GM18907 (cell line): ENCODE measurements at regions not wholly inside any gene's neighbourhood (a gene's known extent, or its start where the extent isn't known, plus 50 kb on each side); places are given as distances from the start of the nearest gene placed in this dataset.
"Not testable (repeated sequence)": the region's sequence is repeated elsewhere in the genome, so short reads cannot be mapped to it uniquely, and the experiment has no call there.

ENCODE experiments used
- ATAC-seq: cut with Tn5 transposase; IDR thresholded peaks from one replicate; pipeline ENCODE4 v1.9.1; 2021; ENCODE audit warnings: mild to moderate bottlenecking, moderate library complexity; ENCODE audit not compliant: unreplicated experiment

DNA sequence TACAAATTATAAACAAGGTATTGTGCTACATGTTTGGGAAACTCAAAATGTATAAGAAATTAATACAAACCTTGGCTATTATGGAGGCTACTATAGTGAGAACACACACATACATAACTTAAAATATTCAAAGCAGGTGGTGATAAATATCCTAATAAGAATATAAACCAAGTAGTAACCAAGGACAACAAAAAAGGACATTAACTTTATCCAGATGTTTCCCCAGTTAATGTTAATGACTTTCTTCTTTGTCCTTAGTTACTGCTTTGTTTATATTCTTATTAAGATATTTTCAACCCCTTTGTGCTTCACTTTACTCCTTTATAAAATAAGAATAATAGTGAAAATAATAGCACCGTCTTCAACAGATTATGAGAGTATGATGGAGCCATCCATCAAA is 241.6 kb downstream of the CALCRL start:
- ATAC-seq: no peak

DNA sequence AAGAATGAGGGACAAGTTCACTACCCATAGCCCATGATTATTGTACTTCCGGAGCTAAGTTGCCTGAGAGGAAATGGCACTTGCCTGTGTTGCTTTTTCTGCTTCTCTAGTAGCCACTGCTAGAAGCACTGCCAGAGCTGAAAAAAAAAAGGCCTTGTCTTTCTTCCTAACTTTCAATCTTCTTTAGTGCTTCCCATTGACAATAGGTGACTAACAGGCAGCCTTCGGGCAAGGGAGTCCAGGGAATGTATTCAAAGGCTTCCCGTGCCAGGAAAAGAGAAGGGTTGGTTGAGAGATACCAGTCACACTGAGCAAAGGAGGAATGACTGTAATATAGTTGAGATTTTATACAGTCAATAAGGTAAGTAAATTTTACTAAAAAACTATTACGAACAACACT is 242.0 kb downstream of the CALCRL start:
- ATAC-seq: no peak

DNA sequence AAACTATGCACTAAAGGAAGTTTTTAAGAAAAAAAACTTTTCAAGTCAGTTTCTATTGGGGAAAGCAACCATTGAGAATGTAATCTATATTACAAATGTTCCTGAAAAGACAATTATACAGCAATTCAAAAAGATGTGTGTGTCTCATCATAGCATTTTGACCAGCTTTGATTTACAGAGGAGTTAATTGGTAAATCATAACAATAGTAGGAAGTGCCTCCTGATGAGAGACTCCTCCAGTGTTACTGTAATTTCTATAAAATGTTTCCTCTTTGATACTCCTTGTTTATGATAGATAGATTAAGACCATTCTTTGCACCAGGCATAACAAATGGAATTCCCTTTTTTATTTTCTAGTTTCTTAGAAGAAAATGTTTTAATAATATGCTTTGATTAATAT is 249.9 kb downstream of the CALCRL start:
- no peak for ATAC-seq

DNA sequence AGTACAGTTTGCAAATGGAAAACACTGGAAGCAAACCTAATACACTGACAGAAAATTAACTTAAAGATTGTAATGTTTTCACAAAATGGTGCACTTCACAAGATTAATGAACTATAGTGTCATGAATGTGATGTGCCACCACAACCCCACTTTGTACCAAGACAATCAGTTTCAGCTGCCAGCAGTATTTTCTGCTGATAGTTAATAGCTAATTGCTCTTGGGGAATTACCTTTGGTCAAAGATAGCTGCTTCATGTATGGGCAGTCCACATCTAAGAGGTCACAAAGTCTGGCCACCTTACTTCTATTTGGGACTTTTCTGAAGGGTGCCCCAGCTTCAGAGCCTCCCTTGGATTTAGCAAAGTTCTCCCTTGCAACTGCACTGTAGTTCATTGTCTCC is 254.0 kb downstream of the CALCRL start:
- ATAC-seq: peak; percentile 96

DNA sequence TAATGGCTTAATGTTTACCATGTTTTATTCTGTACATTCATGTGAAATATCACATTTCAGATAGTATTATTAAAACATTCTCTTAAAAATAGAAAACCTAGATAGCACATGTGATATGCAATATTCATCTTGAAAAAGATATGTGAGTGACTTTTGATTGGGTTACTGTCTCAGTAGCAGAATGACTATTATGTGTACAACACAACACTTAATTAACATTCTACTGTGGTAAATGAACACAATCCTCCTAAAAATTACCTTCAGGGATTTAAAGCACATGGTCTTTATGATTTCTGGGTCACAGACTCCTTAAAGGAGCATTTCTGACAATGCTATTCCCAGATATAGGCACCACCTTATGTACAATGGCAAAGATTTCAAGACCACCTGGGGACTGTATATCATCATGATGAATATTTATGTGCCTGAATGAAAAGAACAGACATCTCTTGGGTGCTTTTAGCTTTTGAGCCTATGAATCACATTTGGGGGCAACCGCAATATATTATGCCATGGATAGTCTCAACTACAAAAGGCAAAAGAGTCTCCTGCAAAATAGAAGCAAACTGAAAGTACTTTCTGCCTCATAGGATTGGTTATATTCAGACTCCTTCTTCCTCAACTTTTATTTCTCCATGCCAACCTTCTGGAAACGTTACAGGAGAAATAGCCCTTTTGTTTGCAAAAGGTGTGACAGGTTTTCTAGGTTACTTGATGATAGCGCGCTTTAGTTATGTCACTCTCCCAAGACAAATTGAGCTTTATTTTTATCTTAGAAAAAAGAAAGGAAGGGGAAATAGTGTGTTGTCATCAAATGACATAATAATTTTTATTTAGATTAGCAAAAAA is 259.0 kb downstream of the CALCRL start:
- ATAC-seq: no peak

DNA sequence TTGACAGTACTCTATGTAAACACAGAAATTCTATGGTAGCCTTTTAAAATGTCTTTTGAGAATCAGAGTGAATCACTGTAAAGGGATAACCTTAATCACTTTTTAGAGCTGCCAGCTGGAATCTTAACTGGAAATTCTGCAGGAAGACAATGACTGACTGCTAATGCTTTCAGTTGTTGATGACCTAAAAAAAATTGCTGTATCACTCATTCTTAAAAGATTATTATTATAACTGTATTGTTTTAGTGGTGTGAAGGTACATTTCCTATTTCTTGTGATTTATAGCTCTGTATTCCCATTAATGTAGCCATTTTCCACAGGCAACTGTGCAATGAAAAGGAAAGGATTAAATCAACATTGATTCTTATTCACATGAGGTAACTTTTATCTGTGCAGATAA is 260.5 kb downstream of the CALCRL start:
- ATAC-seq: no peak

DNA sequence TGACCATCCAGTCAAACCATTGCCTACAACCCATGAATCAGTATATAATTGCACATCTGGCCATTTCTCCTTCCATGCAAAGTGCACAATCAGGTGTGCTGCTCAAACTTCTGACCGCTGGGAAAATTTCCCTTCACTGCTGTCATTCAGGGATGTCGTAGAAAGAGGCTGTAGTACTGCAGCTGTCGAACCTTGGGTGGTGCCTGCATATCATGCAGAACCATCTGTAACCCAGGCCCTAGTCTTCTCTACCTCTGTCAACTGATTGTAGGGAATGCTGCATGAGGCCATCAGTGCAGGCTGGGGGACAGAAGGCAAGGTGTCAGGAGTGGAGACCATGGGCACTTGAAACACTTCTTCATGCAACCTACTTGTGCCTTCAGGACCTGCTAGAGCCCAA is 267.5 kb downstream of the CALCRL start:
- no peak for ATAC-seq

DNA sequence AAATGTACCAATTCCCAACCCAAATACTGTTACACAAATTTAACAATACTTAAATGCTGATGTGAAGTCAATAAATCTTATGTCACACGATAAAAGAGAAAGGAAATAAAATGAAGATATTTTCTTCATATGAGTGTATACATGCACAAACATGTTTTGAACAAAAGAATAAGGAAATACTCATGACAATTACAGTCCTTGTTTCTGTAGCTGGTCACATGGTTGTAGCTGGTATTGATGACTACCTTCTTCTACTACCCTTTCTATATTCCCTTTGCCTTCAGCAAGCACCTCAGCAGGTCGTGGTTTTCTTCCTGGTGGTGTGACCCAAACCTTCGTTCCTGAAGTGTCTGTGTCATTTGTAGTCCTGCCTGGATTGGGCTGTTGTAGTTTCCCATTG is 269.2 kb downstream of the CALCRL start:
- ATAC-seq: not testable (repeated sequence)

DNA sequence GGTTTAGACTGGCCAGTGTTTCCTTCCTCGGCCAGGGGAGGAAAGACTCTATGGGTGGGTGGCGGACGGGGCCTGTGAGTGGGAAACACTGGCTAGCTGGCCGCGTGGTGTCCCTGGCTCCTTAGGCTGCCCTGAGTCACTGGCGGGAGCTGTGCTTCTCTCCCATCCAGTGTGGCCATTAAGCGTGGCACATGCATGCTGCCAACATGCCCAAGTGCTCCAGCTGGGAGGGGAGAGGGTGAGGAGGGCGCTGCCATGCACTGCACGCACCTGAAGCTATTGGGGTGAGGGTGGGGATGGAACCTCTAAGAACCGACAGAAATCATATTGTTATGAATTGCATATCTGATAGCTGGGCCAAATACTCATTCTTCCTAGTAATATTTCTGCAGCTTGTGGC is 270.8 kb downstream of the CALCRL start:
- ATAC-seq: no peak

DNA sequence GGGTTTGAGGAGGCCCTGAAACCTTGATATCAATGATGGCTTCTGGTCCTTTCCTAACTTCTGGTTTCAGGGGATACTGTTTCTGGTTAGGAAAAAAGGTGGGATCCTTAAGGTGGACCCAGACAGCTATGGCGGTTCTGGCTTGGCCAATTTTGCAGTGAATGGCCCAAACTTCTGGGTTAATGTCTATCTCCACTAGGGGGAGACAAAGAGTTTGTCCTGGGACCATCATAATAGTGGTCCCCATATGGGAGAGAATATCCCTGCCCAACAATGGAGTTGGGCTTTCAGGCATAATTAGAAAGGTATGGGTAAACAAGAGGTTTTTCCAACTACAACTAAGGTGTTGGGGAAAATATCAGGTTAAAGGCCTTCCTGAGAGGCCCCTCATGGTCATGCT is 273.5 kb downstream of the CALCRL start:
- ATAC-seq: no peak

DNA sequence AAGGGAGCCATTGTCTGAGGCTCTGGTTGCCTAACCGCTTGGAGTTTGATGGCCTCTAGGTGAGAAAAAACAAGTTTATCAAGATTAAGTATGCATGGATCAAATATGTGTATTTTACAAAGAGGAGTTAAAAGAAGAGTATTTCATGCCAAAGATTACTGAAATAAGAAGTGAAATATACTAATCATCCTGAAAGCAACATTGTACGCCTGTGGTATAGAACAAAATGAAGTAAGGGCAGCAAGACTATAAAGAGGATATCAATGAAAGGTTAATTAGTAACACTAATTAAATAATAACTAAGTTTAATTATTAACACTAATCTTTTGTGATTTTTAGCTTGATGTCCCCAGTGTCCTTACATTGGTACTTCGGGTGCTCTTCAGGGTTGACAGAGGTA is 276.7 kb downstream of the CALCRL start:
- ATAC-seq: peak; percentile 58

DNA sequence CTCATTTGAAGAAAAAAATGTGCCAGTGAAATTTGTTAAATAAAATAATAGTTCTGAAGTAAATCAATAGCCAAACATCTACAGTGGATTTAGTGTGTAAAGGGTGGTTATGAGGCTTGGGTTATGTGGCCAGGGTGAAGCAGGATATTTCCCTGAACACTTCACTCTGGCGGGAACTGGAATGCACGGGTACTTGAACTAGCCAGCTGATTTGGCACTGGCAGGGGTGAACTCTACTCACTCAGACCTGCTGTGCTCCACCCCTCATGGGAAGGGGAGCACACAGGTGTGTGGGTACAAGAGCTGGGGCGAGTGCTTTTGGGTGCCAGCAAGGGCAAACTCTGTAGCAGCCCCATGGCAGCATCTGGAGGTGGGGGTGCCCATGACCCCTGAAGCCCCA is 278.2 kb downstream of the CALCRL start:
- ATAC-seq: no peak

DNA sequence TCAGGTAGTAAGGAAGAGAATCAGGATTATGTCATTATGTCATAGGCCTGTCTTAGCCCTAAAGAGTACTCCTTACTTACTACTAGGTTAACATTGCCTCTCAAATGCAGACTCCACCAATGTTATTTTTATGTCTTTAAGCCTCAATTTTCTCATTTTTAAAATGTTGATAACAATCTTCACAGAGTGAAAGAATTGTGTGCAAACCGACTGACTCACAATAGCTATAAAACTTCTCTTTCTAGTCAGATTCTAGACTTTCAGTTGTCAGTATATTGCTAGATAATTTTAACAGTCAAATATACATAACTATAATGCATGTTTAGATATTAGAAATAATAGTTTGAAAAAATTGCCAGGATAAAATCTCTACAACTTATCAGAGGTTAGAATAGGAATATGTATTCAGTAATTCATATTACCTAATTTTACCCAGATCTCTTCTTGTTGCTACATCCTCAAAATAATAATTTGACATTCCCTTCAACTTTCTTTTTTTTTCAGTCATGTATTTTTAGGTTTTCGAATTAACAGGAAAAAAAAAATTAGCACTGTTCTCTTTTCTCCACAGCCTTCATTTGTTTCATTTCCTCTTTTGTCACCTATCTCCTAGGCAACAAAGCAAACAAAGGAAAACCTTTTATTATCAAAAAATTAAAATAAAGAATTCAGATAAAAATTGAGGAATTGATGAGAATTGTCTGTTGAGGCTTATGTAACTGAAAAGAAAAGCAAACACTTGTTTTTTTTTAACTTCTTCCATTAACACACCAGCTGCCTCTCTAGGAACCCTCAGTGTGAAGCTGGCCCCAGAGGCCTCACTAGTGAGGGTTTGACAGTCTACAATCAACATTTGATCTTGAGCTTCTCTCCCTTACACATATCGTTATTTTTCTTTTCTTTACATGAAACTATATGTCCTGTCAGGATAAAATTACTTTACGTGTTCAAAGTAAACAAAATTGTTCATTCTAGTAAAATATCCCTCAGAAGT is 279.0 kb downstream of the CALCRL start:
- peak; percentile 73 for ATAC-seq

DNA sequence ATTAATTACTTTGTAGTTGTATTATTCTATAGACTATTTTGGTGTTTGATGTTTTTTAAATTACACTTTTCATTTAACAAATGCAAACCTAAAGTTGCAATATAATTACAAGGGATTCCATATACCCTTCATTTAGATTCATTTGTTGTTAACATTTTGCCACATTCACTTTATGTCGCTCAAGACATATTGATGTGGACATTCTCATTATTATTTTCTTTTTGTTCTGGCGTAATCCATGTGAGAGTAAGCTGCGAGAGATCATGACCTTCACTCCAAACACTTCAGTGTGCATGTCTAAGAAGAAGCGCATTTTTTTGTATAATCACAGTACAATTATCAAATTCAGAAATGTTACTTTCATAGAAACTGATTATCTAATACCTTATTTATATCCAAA is 280.6 kb downstream of the CALCRL start:
- ATAC-seq: no peak

DNA sequence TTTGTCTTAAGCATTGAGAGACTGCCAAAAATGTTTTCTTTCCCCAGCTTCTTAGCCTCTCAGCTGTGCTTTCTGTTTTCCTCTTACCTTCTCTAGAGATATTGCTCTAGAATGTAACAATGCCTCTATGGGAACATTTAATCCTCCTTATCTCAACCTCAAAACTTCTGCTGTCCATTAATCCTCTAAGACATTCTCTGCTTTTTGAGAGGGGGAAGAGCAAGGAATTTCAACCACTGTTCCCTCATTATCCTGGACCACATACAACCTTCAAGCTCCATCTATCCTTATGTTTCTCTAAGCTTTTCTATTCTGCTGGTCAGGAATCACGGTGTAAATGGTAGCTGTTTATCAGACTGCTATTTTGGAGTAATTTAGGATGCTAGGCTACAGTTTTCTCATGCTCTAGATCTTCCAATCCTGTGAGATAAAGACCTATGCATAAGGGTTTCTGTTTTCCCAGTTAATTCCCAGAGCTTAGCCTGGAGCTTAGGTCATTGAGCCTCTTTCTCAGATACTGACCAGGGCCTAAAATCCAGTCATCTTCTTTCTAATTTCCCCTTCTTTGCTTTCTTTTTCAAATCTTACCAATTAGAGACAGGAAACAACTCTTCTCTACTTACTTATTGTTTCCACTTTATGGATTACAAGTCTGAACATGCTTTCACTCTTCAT is 282.0 kb downstream of the CALCRL start:
- no peak for ATAC-seq

DNA sequence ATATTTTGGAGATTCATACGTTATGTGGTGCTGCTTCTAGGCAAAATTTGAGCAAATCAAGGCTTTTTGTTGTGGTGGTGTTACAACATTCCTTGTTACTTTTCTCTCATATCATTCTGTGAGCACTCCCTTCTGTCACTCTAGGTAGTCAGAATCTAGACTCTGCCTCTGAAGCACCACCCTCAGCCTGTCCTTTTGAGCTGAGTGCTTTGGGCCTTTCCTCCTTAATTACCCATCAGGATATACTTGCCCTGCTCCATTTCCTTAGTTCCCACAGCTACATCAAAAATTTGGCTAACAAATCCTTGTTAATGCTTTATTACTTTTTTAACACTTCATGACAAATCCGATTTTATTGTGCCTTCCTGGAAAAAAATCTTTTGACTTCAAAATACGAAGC is 289.6 kb downstream of the CALCRL start:
- no peak for ATAC-seq

DNA sequence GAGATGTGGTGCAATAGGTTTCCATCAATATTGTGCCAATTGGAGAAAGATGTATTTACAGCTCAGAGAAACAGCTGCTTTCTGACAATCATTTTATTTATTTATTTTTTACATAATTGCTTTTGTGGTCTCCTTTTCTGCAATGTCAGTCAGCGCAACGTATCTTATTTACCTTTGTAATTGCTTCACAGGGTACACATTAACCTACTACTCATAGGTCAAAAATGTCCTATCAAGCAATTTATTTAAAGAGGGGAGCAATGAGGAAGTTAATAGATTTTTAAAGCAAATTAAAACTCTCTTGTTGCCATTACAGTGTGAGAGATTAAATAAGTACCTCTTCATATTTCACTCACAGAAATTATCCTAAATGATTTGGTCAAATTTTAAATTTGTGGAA is 291.0 kb downstream of the CALCRL start:
- no peak for ATAC-seq

DNA sequence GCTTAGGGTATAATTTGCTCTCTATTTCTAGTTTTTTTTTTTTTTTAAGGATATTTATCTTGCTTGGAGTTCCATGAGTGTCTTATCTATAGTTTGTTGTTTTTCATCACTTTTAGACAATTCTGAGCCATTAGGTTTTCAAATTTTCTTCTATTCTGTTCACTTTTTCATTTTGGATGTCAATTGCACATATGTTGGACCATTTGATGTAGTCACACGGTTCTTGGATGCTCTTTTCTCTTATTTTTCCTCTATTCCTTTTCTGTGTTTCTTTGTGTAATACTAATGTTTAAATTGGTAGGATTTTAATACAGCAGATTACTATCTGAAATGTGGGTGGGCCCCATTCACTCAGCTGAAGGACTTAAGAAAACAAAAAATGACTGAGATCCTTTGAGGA is 292.6 kb downstream of the CALCRL start:
- no peak for ATAC-seq

DNA sequence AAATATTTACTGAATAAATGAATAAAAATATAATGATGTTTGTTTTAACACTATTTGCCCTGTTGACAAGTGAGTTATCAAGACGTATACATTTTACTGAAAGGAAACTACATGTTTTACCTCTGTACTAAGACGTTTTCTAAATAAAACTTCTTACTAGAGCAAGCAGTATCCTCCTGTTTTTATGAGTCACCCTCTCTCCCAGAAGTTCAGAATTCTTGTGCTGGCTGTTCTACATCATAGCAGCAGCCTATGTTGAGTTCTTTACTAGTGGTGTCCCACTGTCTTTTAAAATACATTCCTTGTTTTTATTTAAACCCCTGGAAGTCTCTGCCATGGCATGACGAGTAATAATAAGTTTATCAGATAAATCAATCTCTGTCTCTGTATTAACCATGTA is 297.4 kb downstream of the CALCRL start:
- no peak for ATAC-seq

DNA sequence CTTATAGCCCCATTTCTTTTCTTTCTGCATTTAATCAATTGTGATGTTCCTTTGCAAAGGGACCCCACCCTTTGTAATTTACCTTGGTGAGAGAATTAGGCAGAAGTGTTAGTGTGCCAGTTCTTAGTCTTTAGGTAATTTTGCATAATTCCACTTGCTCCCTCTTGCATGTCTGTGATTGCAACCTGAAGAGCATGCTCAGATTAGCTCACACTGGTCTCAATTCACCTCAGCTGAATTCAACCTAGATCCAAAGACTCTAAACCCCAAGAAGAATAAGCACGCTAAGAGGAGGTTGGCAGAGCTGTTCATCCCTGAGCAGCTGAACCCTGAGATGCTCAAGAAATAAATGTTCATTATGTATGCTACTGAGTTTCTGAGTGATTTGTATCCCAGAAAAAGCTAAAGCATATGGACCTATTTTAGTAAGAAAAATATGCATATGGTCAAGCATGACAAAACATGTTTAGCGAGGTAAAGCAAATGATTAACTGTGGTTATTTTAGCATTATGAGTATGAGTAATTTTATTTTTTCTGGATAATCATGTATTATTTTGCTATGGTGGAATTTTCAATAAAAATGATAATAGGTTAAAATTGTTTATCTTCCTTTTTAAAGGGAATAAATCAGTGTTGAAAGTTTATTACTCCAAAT is 299.2 kb upstream of the ZSWIM2 start:
- peak; percentile 73 for ATAC-seq

DNA sequence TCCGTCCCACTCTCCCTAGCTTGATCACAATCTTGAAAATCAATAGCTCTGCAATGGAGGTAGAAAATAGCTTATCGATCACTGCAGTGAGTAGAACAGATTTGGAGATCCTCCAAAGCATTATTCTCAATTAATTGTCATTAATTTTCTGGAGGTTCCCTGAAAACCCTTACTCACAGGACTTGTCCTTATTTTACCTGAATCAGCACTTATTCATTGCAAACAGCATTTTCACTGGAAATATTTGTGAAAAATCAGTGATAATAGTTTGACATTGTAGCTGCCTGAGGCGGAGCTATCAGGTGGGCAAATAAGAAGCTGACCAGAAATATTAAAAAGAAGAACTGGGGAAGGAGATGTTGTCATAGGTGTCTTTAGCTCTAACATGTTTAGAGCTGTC is 294.6 kb upstream of the ZSWIM2 start:
- no peak for ATAC-seq
